ENCODE measurements at regions not wholly inside any gene's neighbourhood (a gene's known extent, or its start where the extent isn't known, plus 50 kb on each side); places are given as distances from the start of the nearest gene placed in this dataset.
"Not testable (repeated sequence)": the region's sequence is repeated elsewhere in the genome, so short reads cannot be mapped to it uniquely, and the experiment has no call there.

GRCh38 chr13:58619396-58620113 is 988.0 kb downstream of the PCDH17 start:
- DNase-seq (ENCODE audit: low read depth) = no peak

- no peak for DNase-seq (ENCODE audit: low read depth)
Observed at GRCh38 chr13:58620176-58620575, 988.6 kb downstream of the PCDH17 start.

- DNase-seq (ENCODE audit: low read depth) = no peak
Observed at GRCh38 chr13:58625703-58626389, 994.3 kb downstream of the PCDH17 start.

- no peak for DNase-seq (ENCODE audit: low read depth)
Observed at GRCh38 chr13:58630794-58631193, 999.2 kb downstream of the PCDH17 start.

GRCh38 chr13:58633226-58633625 is 1001.7 kb downstream of the PCDH17 start:
- no peak for DNase-seq (ENCODE audit: low read depth)

- DNase-seq (ENCODE audit: low read depth) = no peak
Observed at GRCh38 chr13:58655086-58655485, 1023.5 kb downstream of the PCDH17 start.

GRCh38 chr13:58660826-58661225 is 1029.3 kb downstream of the PCDH17 start:
- no peak for DNase-seq (ENCODE audit: low read depth)

- DNase-seq (ENCODE audit: low read depth) = no peak
Observed at GRCh38 chr13:58666331-58666730, 1034.8 kb downstream of the PCDH17 start.

GRCh38 chr13:58667096-58667495 is 1035.6 kb downstream of the PCDH17 start:
- DNase-seq (ENCODE audit: low read depth) = no peak

GRCh38 chr13:58680115-58680514 is 1048.6 kb downstream of the PCDH17 start:
- DNase-seq (ENCODE audit: low read depth) = no peak

GRCh38 chr13:58682616-58683015 is 1051.1 kb downstream of the PCDH17 start:
- DNase-seq (ENCODE audit: low read depth) = no peak

GRCh38 chr13:58687148-58687547 is 1055.6 kb downstream of the PCDH17 start:
- no peak for DNase-seq (ENCODE audit: low read depth)

- no peak for DNase-seq (ENCODE audit: low read depth)
Observed at GRCh38 chr13:58698531-58698930, 1067.0 kb downstream of the PCDH17 start.

GRCh38 chr13:58704953-58705352 is 1073.4 kb downstream of the PCDH17 start:
- DNase-seq (ENCODE audit: low read depth) = no peak

GRCh38 chr13:58706421-58706820 is 1074.9 kb downstream of the PCDH17 start:
- DNase-seq (ENCODE audit: low read depth) = no peak

GRCh38 chr13:58712191-58712590 is 1080.6 kb downstream of the PCDH17 start:
- DNase-seq (ENCODE audit: low read depth) = no peak

- DNase-seq (ENCODE audit: low read depth) = not testable (repeated sequence)
Observed at GRCh38 chr13:58714016-58714415, 1082.5 kb downstream of the PCDH17 start.

GRCh38 chr13:58721273-58721672 is 1089.7 kb downstream of the PCDH17 start:
- no peak for DNase-seq (ENCODE audit: low read depth)

GRCh38 chr13:58728126-58728525 is 1096.6 kb downstream of the PCDH17 start:
- no peak for DNase-seq (ENCODE audit: low read depth)

GRCh38 chr13:58729361-58729760 is 1097.8 kb downstream of the PCDH17 start:
- DNase-seq (ENCODE audit: low read depth) = no peak

- no peak for DNase-seq (ENCODE audit: low read depth)
Observed at GRCh38 chr13:58744686-58745085, 1113.1 kb downstream of the PCDH17 start.

- no peak for DNase-seq (ENCODE audit: low read depth)
Observed at GRCh38 chr13:58767566-58767965, 1136.0 kb downstream of the PCDH17 start.

GRCh38 chr13:58773280-58773859 is 1141.8 kb downstream of the PCDH17 start:
- DNase-seq (ENCODE audit: low read depth) = no peak

All from EH (cell line).